HG02623 (cell line): ENCODE measurements at regions not wholly inside any gene's neighbourhood (a gene's known extent, or its start where the extent isn't known, plus 50 kb on each side); places are given as distances from the start of the nearest gene placed in this dataset.

Experiments used
- ATAC-seq: cut with Tn5 transposase; IDR thresholded peaks from one replicate; pipeline ENCODE4 v1.9.1; 2021; ENCODE audit warnings: moderate library complexity; ENCODE audit not compliant: unreplicated experiment

- ATAC-seq, result no peak
Observed at GRCh38 chr4:19375136-19375804, 876.4 kb upstream of the SLIT2 start.

- ATAC-seq, result no peak
Observed at GRCh38 chr4:19372390-19372789, 879.3 kb upstream of the SLIT2 start.

GRCh38 chr4:19368800-19369199, 882.9 kb upstream of the SLIT2 start:
- no peak for ATAC-seq

- ATAC-seq, result no peak
Observed at GRCh38 chr4:19366916-19367315, 884.8 kb upstream of the SLIT2 start.

- ATAC-seq, result no peak
Observed at GRCh38 chr4:19358015-19358414, 893.7 kb upstream of the SLIT2 start.

- no peak for ATAC-seq
Observed at GRCh38 chr4:19349416-19349815, 902.3 kb upstream of the SLIT2 start.

DNA sequence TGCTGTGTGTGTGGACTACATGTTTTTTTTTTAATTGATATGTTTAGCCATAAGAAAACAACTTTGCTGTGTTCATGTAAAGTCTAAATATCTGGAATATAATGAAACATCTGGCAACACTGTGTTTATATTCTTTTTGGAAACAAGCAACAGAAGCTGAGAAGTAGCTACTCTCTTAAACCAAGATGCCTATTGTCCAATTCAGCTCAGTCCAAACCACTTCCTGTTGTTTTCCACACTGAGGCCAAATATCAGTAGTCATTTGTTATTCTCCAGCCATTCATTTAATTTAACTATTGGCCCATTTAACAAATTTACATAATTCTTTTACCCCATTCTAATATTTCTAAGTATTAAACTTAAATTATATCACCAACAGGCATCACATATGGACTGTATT, 903.0 kb upstream of the SLIT2 start:
- ATAC-seq, result no peak

DNA sequence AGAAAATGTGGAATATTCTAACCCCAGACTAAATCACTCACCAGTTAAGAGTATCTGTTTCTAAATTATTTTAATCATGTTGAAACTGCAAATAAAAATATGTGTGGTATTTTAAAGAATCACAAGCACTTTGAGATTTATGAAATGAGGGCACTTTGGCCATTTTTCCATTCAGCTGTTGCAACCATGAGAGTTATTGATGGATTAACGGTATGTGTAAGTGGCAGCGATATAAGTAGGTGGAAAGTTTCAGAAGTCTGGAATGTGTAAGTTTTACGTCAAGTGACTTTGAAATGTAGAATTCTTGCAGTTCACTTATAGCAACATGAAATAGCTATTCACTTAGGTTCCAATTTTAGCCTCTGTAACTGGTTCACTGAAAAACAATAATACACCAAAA, 905.1 kb upstream of the SLIT2 start:
- no peak for ATAC-seq

DNA sequence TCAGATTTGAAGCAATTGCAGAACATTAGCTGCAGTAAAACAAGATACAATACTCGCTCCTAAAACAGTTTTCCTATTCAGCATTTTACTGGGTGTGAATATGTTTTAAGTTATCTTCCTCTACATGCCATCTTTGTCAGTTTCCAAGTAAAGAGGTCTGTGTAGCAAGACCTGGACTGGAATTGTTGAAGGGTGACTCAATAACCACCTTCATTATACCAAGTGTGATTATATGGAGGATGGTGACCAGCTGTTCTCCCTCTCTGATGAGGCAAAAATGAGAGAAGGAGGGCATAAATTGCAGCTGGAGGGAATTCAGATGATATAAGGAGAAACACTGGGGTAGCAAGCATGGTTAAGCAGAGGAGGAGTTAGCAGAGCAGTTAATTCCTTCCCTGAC, 922.1 kb upstream of the SLIT2 start:
- ATAC-seq, result no peak

- ATAC-seq, result no peak
Observed at GRCh38 chr4:19329077-19329476, 922.6 kb upstream of the SLIT2 start.

DNA sequence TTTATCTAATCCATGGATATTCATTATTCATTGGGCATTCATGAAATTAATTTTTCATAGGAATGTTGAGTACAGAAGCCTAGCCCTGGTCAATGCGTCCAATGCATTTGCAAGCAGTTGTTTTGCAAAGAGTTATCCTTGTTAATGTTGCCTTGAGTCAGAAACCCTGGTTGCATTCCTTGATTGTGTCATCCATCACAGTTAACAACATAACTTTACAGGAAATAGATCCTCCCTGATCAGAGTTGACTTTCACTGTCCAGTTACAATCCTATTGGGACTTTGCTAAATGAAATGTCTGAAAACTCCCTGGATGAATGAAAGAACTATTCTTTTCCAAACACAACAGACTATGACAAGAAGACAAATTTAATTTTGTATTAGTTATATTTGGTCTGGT, 924.3 kb upstream of the SLIT2 start:
- no peak for ATAC-seq

GRCh38 chr4:19324184-19324583, 927.5 kb upstream of the SLIT2 start:
- ATAC-seq, result no peak

GRCh38 chr4:19319607-19320006, 932.1 kb upstream of the SLIT2 start:
- ATAC-seq, result no peak

GRCh38 chr4:19317377-19317776, 934.3 kb upstream of the SLIT2 start:
- no peak for ATAC-seq

DNA sequence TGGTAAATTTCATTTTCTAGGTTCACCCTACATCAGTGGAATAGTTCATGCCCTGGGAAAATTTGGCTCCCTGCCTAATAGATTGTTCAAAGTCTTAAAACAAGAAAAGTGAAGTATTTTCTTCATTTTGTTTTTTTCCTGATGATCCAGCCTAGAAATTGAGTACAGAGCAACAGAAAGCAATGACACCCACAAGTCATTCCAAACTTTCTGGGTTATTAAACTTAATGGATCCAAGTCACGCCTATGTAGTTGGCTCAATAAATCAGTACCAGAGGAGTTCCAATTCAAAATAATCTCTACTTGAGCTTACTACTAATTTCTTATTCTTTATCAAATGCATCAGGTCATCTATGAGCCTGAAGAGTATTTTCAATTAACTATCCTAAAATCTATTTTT, 937.6 kb upstream of the SLIT2 start:
- ATAC-seq, result no peak

- ATAC-seq, result no peak
Observed at GRCh38 chr4:19309378-19309777, 942.3 kb upstream of the SLIT2 start.

DNA sequence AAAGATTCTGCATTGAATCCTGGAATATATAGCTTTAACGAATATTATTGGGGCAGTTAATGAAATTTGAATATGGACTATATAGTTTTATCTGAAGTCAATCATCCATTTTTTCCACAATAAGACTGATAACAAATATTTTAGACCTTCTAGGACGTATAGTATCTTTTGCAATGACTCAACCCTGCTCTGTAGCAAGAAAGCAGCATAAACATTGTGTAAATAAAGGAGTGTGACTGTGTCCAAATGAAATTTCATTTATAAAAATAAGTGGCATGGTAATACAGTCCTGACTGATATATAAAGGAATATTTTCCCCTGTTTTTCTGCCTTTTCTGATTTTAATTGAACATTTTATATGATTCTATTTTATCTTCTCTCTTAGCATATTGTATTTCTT, 947.7 kb upstream of the SLIT2 start:
- no peak for ATAC-seq

- ATAC-seq, result no peak
Observed at GRCh38 chr4:19301527-19301926, 950.2 kb upstream of the SLIT2 start.

- no peak for ATAC-seq
Observed at GRCh38 chr4:19300213-19300612, 951.5 kb upstream of the SLIT2 start.

- ATAC-seq, result no peak
Observed at GRCh38 chr4:19298998-19299397, 952.7 kb upstream of the SLIT2 start.

- ATAC-seq, result no peak
Observed at GRCh38 chr4:19293781-19294180, 957.9 kb upstream of the SLIT2 start.

DNA sequence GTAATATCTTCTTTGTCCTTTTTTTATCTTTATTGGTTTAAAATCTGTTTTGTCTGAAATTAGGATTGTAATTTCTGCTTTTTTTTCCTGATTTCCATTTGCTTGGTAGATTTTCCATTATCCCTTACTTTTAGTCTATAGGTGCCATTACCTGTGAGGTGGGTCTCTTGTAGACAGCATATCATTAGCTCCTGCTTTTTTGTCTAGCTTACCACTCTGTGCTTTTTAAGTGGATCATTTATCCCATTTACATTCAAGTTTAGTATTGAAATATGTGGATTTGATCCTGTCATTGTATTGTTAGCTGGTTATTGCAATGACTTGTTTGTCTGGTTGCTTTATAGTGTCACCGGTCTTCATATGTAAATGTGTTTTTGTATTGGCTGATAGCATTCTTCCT, 958.6 kb upstream of the SLIT2 start:
- no peak for ATAC-seq

DNA sequence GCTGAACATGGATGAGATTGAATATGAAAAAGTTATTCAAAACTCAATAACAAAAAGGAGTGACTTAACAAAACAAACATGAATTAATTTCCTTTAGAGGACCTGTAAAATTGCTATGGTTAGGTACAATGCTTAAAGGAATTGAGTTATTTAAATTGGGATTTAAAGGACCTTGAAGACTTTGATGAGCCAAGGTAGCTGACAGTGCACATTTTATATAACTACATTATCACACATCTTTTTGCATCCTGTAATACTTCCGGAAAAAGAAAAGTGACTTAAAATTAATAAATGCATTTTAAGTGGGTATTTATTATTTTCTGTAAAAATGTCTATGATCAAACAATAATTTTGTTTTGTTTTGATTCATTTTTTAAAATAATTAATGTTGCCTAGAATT, 964.8 kb upstream of the SLIT2 start:
- no peak for ATAC-seq
